ENCODE measurements at regions not wholly inside any gene's neighbourhood (a gene's known extent, or its start where the extent isn't known, plus 50 kb on each side); places are given as distances from the start of the nearest gene placed in this dataset.

GRCh38 chr5:56761151-56761885, 54.0 kb upstream of the MAP3K1 start:
- no peak for TF ChIP-seq CTCF (IDR thresholded peaks at IDR 0.05)
- TF ChIP-seq POLR2A (IDR thresholded peaks at IDR 0.05), result no peak
- no peak for TF ChIP-seq POLR2AphosphoS5 (IDR thresholded peaks at IDR 0.05)

Measured in prostate gland (tissue), 2 donors.